ENCODE measurements at regions not wholly inside any gene's neighbourhood (a gene's known extent, or its start where the extent isn't known, plus 50 kb on each side); places are given as distances from the start of the nearest gene placed in this dataset.
"Not testable (repeated sequence)": the region's sequence is repeated elsewhere in the genome, so short reads cannot be mapped to it uniquely, and the experiment has no call there.

- H3K27me3 ChIP-seq: no peaks in the 10 kb centered on the region
- intact Hi-C loops (cut with DNase I): no loop called here
- no peak for DNase-seq
- no peaks in the 10 kb centered on the region for H3K9me3 ChIP-seq
- ATAC-seq: no peak
- no peaks in the 10 kb centered on the region for H3K36me3 ChIP-seq
- H3K4me3 ChIP-seq: no peak overlapping the region
- H3K4me1 ChIP-seq: no peaks in the 10 kb centered on the region
- no peak for TF ChIP-seq CTCF (IDR thresholded peaks at IDR 0.05)
- no peak overlapping the region for H3K27ac ChIP-seq
These were observed 182.7 kb downstream of the KIT start for GRCh38 chr4:54840430-54840829.

GRCh38 chr4:54838301-54838700 lies 180.5 kb downstream of the KIT start:
- no peak for TF ChIP-seq CTCF (IDR thresholded peaks at IDR 0.05)
- no peak overlapping the region for H3K4me3 ChIP-seq
- H3K9me3 ChIP-seq: no peaks in the 10 kb centered on the region
- DNase-seq (no peak), ATAC-seq (no peak)
- H3K27ac ChIP-seq: no peak overlapping the region
- H3K27me3 ChIP-seq: no peaks in the 10 kb centered on the region
- intact Hi-C loops (cut with DNase I): no loop called here
- H3K36me3 ChIP-seq: no peaks in the 10 kb centered on the region
- H3K4me1 ChIP-seq: no peaks in the 10 kb centered on the region

- no peaks in the 10 kb centered on the region for H3K4me1 ChIP-seq
- H3K27ac ChIP-seq: no peak overlapping the region
- H3K9me3 ChIP-seq: no peaks in the 10 kb centered on the region
- DNase-seq (no peak), ATAC-seq (no peak)
- TF ChIP-seq CTCF (IDR thresholded peaks at IDR 0.05): no peak
- H3K4me3 ChIP-seq: no peak overlapping the region
- intact Hi-C loops (cut with DNase I): no loop called here
- no peaks in the 10 kb centered on the region for H3K36me3 ChIP-seq
- H3K27me3 ChIP-seq: no peaks in the 10 kb centered on the region
These were observed 179.9 kb downstream of the KIT start for GRCh38 chr4:54837576-54838140.

GRCh38 chr4:54828361-54828760 lies 170.6 kb downstream of the KIT start:
- intact Hi-C loops (cut with DNase I); H3K4me1 ChIP-seq; H3K4me3 ChIP-seq; ATAC-seq; DNase-seq; H3K27me3 ChIP-seq; H3K9me3 ChIP-seq; H3K36me3 ChIP-seq; H3K27ac ChIP-seq: not testable (repeated sequence)

GRCh38 chr4:54823616-54824015 lies 165.9 kb downstream of the KIT start:
- ATAC-seq (no peak), DNase-seq (no peak)
- Histone ChIP-seq H3K9me3 (no peaks in the 10 kb centered on the region), H3K27ac (no peak overlapping the region), H3K36me3 (no peaks in the 10 kb centered on the region), H3K4me3 (no peak overlapping the region), H3K4me1 (no peaks in the 10 kb centered on the region), H3K27me3 (no peaks in the 10 kb centered on the region)
- intact Hi-C loops (cut with DNase I): no loop called here
- no peak for TF ChIP-seq CTCF (IDR thresholded peaks at IDR 0.05)

GRCh38 chr4:54819034-54819433 lies 161.3 kb downstream of the KIT start:
- DNase-seq: no peak
- Histone ChIP-seq H3K4me3 (no peak overlapping the region), H3K4me1 (no peaks in the 10 kb centered on the region), H3K36me3 (no peaks in the 10 kb centered on the region), H3K27ac (no peak overlapping the region), H3K27me3 (no peaks in the 10 kb centered on the region), H3K9me3 (no peaks in the 10 kb centered on the region)
- intact Hi-C loops (cut with DNase I): no loop called here
- no peak for TF ChIP-seq CTCF (IDR thresholded peaks at IDR 0.05)
- ATAC-seq: no peak

Data from upper lobe of right lung (tissue), 1 donor.